Smooth muscle cell (in vitro differentiated cells): ENCODE measurements at regions not wholly inside any gene's neighbourhood (a gene's known extent, or its start where the extent isn't known, plus 50 kb on each side); places are given as distances from the start of the nearest gene placed in this dataset.
A peak's percentile ranks its signal among the peaks of the same experiment; 100 is the strongest.
"Not testable (repeated sequence)": the region's sequence is repeated elsewhere in the genome, so short reads cannot be mapped to it uniquely, and the experiment has no call there.

Experiments
- DNase-seq: peaks from one replicate; lab custom pipeline; 2025; ENCODE audit not compliant: unreplicated experiment; lab: John Stamatoyannopoulos, UW
- H2AFZ ChIP-seq: fragments of 200-600 bp; sonication (generic); 2 replicates; pipeline ENCODE4 v1.6.0; 2016; ENCODE audit warnings: antibody characterized with exemption, low read depth, mild to moderate bottlenecking
- H3F3A ChIP-seq: fragments of 200-600 bp; sonication (generic); 2 replicates; pipeline ENCODE4 v1.6.0; 2017; ENCODE audit warnings: antibody characterized with exemption, low read depth
- H3K27ac ChIP-seq: fragments of 200-600 bp; sonication (generic); 2 replicates; pipeline ENCODE4 v1.5.1; 2016; ENCODE audit warnings: low read depth, mild to moderate bottlenecking
- H3K27me3 ChIP-seq: fragments of 200-600 bp; sonication (generic); 2 replicates; pipeline ENCODE4 v1.6.1; 2016; ENCODE audit warnings: low read depth, mild to moderate bottlenecking
- H3K36me3 ChIP-seq: fragments of 200-600 bp; sonication (generic); 2 replicates; pipeline ENCODE4 v1.5.1; 2016; ENCODE audit warnings: low read depth
- H3K4me1 ChIP-seq: fragments of 200-600 bp; sonication (generic); 2 replicates; pipeline ENCODE4 v1.5.1; 2016; ENCODE audit warnings: low read depth
- H3K4me2 ChIP-seq: fragments of 200-600 bp; sonication (generic); 2 replicates; pipeline ENCODE4 v1.6.0; 2016; ENCODE audit warnings: mild to moderate bottlenecking
- H3K4me3 ChIP-seq: fragments of 200-600 bp; sonication (generic); 2 replicates; pipeline ENCODE4 v1.5.1; 2016; ENCODE audit warnings: mild to moderate bottlenecking
- H3K79me2 ChIP-seq: fragments of 200-600 bp; sonication (generic); 2 replicates; pipeline ENCODE4 v1.6.0; 2016; ENCODE audit warnings: low read depth, mild to moderate bottlenecking
- H3K9ac ChIP-seq: fragments of 200-600 bp; sonication (generic); 2 replicates; pipeline ENCODE4 v1.6.0; 2016; ENCODE audit warnings: low read depth
- H3K9me3 ChIP-seq: fragments of 200-600 bp; sonication (generic); replicated peaks from 2 replicates; pipeline ENCODE4 v1.5.1; 2016; ENCODE audit warnings: low read depth
- H4K20me1 ChIP-seq: fragments of 200-600 bp; sonication (generic); 2 replicates; pipeline ENCODE4 v1.6.0; 2016; ENCODE audit warnings: low read depth
- CTCF ChIP-seq: fragments of 200-600 bp; sonication (generic); IDR thresholded peaks from 2 replicates; pipeline ENCODE4 v1.5.1; 2017; ENCODE audit warnings: borderline replicate concordance, mild to moderate bottlenecking, antibody characterized with exemption; ENCODE audit not compliant: insufficient read depth, poor library complexity, severe bottlenecking
- WGBS: methylation state at CpG from one replicate; pipeline ENCODE4 v1.1.7; 2016; ENCODE audit warnings: low lambda C conversion rate; 5-methylcytosine and 5-hydroxymethylcytosine counted together

- no peaks in the 10 kb centered on the region for H4K20me1 ChIP-seq
- TF ChIP-seq CTCF, result no peak
- no peak overlapping the region for H3K4me3 ChIP-seq
- H3F3A ChIP-seq, result no peaks in the 10 kb centered on the region
- no peak overlapping the region for H3K4me2 ChIP-seq
- H3K9me3 ChIP-seq, result no peaks in the 10 kb centered on the region
- no peak for DNase-seq
- H3K4me1 ChIP-seq, result no peaks in the 10 kb centered on the region
- H3K27ac ChIP-seq, result no peak overlapping the region
- no peak overlapping the region for H3K9ac ChIP-seq
- no peaks in the 10 kb centered on the region for H3K27me3 ChIP-seq
- no peak overlapping the region for H2AFZ ChIP-seq
- no peaks in the 10 kb centered on the region for H3K79me2 ChIP-seq
- H3K36me3 ChIP-seq, result no peaks in the 10 kb centered on the region
Observed at GRCh38 chr5:82986404-82986803, 90.8 kb downstream of the TMEM167A start.

GRCh38 chr5:82985763-82986162, 91.4 kb downstream of the TMEM167A start:
- no peaks in the 10 kb centered on the region for H3K4me1 ChIP-seq
- H3K27ac ChIP-seq, result no peak overlapping the region
- no peaks in the 10 kb centered on the region for H3K36me3 ChIP-seq
- H3K4me3 ChIP-seq, result no peak overlapping the region
- no peak for TF ChIP-seq CTCF
- no peak overlapping the region for H3K9ac ChIP-seq
- no peaks in the 10 kb centered on the region for H3F3A ChIP-seq
- peak overlapping the region; percentile 44 for H2AFZ ChIP-seq
- no peak for DNase-seq
- H3K4me2 ChIP-seq, result no peak overlapping the region
- no peaks in the 10 kb centered on the region for H4K20me1 ChIP-seq
- H3K79me2 ChIP-seq, result no peaks in the 10 kb centered on the region
- no peaks in the 10 kb centered on the region for H3K27me3 ChIP-seq
- H3K9me3 ChIP-seq, result no peaks in the 10 kb centered on the region
- 62% methylated on average over 2 of the region's 2 CpGs for WGBS

- H4K20me1 ChIP-seq, result no peaks in the 10 kb centered on the region
- H3K9ac ChIP-seq, result no peak overlapping the region
- H2AFZ ChIP-seq, result peak overlapping the region; percentile 44
- DNase-seq, result no peak
- no peaks in the 10 kb centered on the region for H3K36me3 ChIP-seq
- no peak overlapping the region for H3K27ac ChIP-seq
- H3K4me3 ChIP-seq, result no peak overlapping the region
- no peaks in the 10 kb centered on the region for H3F3A ChIP-seq
- no peak overlapping the region for H3K4me2 ChIP-seq
- WGBS, result 43% methylated on average over 10 of the region's 10 CpGs
- H3K4me1 ChIP-seq, result no peaks in the 10 kb centered on the region
- no peak for TF ChIP-seq CTCF
- H3K9me3 ChIP-seq, result no peaks in the 10 kb centered on the region
- no peaks in the 10 kb centered on the region for H3K79me2 ChIP-seq
- H3K27me3 ChIP-seq, result no peaks in the 10 kb centered on the region
Observed at GRCh38 chr5:82984786-82985735, 92.1 kb downstream of the TMEM167A start.

GRCh38 chr5:82982846-82983245, 94.3 kb downstream of the TMEM167A start:
- Histone ChIP-seq H4K20me1 (no peaks in the 10 kb centered on the region), H3K4me1 (no peaks in the 10 kb centered on the region), H3K9me3 (no peaks in the 10 kb centered on the region), H3K27ac (no peak overlapping the region), H3K27me3 (no peaks in the 10 kb centered on the region), H3F3A (no peaks in the 10 kb centered on the region), H3K79me2 (no peaks in the 10 kb centered on the region), H3K4me2 (no peak overlapping the region), H3K36me3 (no peaks in the 10 kb centered on the region), H3K4me3 (no peak overlapping the region), H3K9ac (no peak overlapping the region), H2AFZ (no peak overlapping the region)
- 96% methylated on average over 2 of the region's 2 CpGs for WGBS
- TF ChIP-seq CTCF, result no peak
- no peak for DNase-seq

- not testable (repeated sequence) for H3K4me3 ChIP-seq, H2AFZ ChIP-seq, H3K9ac ChIP-seq, H3K9me3 ChIP-seq, H3K36me3 ChIP-seq, DNase-seq, H3K4me2 ChIP-seq, H3K27ac ChIP-seq, H3K4me1 ChIP-seq, H3F3A ChIP-seq, H3K27me3 ChIP-seq, H3K79me2 ChIP-seq, H4K20me1 ChIP-seq
Observed at GRCh38 chr5:82976887-82977286, 100.3 kb downstream of the TMEM167A start.
